GM18951 (cell line): ENCODE measurements at regions not wholly inside any gene's neighbourhood (a gene's known extent, or its start where the extent isn't known, plus 50 kb on each side); places are given as distances from the start of the nearest gene placed in this dataset.

Source experiments
- POLR2A ChIP-seq: IDR thresholded peaks from 4 replicates; pipeline ENCODE4 v1.6.1; 2011; ENCODE audit warnings: mild to moderate bottlenecking; ENCODE audit not compliant: insufficient read length, insufficient read depth; ENCODE audit errors: extremely low read depth
- in situ Hi-C: fragments of 300-500 bp; cut with MboI; formaldehyde crosslinking; loops from one replicate; pipeline ENCODE4 v1.12.0; 2022; ENCODE audit warnings: low sequenced_read_pairs, mixed read lengths, inconsistent platforms; ENCODE audit not compliant: unreplicated experiment

DNA sequence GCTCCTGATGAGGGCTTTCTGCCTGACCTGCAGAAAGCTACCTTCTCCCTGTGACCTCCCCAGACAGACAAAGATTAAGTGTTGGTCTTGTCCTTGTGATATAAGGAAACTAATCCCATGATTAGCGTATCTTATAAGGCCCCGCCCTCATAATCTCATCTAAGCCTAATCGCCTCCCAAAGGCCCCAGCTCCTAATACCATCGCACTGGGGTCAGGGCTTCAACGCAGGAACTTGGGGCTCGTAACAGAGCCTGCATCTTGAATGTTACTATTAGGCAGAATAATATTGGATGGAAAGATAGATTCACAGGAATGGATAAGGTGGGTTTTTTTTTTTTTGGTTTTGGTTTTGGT, 78.9 kb downstream of the C16orf95 start:
- TF ChIP-seq POLR2A: no peak
- in situ Hi-C loops: no loop called here

DNA sequence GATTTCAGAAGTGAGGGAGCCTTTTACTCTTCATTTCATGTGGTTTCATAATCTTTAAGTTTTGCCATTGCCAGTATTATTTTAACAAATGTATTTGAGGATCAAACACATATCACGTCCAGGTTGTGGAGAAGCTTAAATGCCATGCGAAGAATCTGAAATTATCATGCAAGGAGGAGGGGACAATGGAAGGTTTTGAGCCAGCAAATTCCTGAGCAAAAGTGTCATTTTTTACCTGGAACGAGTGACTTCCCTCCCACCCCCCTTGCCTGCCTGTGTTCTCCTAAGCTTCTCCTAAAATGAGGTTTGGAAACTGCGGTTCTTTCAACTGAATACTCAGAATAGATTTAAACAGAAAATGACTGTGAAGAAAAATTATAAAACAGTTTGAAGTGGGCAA, 77.6 kb downstream of the C16orf95 start:
- in situ Hi-C loops: no loop called here
- no peak for TF ChIP-seq POLR2A

GRCh38 chr16:87240211-87241136, 76.7 kb downstream of the C16orf95 start:
- in situ Hi-C loops: no loop called here
- no peak for TF ChIP-seq POLR2A

- in situ Hi-C loops: no loop called here
- no peak for TF ChIP-seq POLR2A
These were observed 75.9 kb downstream of the C16orf95 start for GRCh38 chr16:87241137-87241771.

- in situ Hi-C loops: no loop called here
- no peak for TF ChIP-seq POLR2A
These were observed 73.7 kb downstream of the C16orf95 start for GRCh38 chr16:87243478-87243877.

DNA sequence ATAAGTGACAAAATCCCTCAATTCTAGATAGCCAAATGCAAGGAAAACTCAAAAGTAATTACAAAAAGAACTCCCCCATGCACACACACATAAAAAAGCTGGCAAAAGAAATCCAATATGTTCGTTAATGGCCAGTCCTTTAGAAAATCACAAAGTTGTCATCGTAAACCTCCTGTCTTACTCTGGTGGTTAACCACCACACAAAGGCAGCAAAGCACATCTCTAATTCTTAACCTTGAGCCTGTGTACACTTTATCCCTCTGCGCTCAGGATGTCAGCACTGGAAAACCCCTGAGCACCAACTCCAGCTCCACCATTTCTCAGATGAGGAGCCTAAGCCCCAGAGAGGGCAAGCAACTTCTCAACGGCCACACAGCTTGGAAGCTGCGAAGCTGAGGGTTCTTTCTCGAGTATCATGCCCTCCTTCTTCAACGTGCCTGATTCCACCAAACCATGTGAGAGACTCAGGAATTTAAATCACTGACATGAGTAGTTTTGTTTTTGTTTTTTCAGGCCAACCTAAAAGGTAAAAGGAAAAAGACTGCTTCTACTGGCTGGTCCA, 72.5 kb downstream of the C16orf95 start:
- no peak for TF ChIP-seq POLR2A

DNA sequence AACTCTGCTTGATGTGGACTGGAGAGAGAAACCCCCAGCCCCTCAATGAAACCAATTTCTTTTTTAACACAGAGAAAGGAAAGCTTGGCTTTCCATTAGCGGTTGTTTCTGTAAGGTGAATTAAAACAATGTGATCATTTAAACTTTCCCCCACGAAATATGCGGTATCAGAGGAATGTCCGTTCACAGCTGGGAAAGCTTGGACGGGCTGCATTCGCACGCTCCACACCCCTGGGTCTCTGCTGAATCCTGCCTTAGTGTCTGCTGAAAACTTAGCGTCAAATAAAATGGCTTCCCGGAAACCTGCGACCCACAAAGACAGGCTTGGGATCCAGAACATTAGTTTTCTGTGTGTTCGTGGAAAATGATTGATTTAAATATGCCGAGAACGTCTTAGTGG, 71.7 kb downstream of the C16orf95 start:
- in situ Hi-C loops: no loop called here
- no peak for TF ChIP-seq POLR2A

More for the DNA sequence above, 72.5 kb downstream of the C16orf95 start:
- in situ Hi-C loops: no loop called here

DNA sequence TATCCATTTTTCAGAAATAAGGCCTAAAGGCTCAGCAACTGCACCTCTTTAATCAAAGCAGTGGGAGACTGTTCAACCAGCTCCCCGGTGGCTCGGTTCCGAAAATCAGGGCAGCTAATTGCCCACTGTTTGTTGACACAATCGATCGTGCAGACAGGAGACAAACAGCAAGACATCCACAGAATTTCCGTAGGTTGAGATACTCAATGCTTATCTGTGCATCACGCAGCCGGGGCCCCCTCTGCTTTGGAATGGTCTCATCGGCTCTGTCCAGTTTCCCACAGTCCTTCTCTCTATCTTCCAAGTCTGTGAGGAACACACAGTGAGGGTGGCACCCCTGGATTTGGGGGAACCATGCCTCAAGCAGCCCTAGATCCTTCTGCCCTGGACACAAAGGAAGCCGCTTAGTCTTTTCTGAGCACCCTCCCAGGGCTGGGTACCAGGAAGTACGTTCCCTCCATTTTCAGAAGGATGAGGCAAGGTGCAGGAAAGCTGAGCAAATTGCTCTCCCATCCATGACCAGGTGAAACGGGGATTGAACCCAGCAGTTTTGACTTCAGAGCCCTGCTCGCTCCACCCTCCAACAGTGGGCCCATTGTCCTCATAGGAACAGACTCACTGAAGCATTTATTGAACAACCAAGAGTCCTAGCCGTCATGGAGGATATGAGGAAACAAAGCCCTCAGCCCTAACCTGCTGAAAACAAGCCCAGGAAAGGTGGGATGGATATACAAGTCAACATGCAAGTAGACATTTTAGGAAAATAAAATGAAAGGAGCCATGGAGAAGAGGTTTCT, 70.7 kb downstream of the C16orf95 start:
- TF ChIP-seq POLR2A: no peak
- in situ Hi-C loops: no loop called here

GRCh38 chr16:87248714-87249113, 68.5 kb downstream of the C16orf95 start:
- no peak for TF ChIP-seq POLR2A
- in situ Hi-C loops: no loop called here

GRCh38 chr16:87249425-87249824, 67.8 kb downstream of the C16orf95 start:
- in situ Hi-C loops: no loop called here

DNA sequence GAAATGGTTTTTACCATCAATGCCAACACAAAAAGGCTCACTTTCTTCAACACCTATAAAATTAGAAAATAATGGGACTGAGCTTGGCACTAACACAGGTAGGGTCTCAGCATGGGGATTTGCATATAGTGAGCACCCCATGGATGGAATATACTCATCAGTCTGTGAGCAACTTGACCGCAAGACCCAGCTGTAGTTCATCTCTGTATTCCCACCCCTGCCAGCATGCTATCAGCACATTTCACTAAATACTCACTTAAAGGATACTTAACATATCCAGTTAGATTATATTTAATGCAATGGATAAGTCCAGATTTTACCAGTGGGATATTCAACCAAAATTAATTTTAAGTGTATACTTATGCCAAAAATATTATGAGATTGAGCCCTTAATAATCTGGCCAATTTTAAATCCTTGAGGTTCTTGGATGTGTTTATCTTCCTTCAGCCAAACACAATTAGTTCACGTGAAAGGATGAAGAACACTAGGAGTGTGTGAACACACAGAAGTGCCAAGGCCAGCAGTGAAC, 66.7 kb downstream of the C16orf95 start:
- in situ Hi-C loops: no loop called here
- TF ChIP-seq POLR2A: no peak

More at GRCh38 chr16:87249425-87249824, 67.8 kb downstream of the C16orf95 start:
- TF ChIP-seq POLR2A: no peak

GRCh38 chr16:87252269-87252970, 64.8 kb downstream of the C16orf95 start:
- in situ Hi-C loops: no loop called here
- TF ChIP-seq POLR2A: no peak
